A549 (cell line): ENCODE measurements at regions not wholly inside any gene's neighbourhood (a gene's known extent, or its start where the extent isn't known, plus 50 kb on each side); places are given as distances from the start of the nearest gene placed in this dataset.

Source experiments
- CEBPB ChIP-seq, 2 experiments: fragments of >200 bp in 1 of 2; sonication (Bioruptor Twin) in 1 of 2; formaldehyde crosslinking in 1 of 2; IDR thresholded peaks; 2 replicates each; pipeline ENCODE4 v1.6.1; 2012 to 2016
- ESRRA ChIP-seq: fragments of 150-350 bp; IDR thresholded peaks from 2 replicates; pipeline ENCODE4 v1.6.1; 2014; ENCODE audit warnings: mild to moderate bottlenecking, low read length, borderline replicate concordance

DNA sequence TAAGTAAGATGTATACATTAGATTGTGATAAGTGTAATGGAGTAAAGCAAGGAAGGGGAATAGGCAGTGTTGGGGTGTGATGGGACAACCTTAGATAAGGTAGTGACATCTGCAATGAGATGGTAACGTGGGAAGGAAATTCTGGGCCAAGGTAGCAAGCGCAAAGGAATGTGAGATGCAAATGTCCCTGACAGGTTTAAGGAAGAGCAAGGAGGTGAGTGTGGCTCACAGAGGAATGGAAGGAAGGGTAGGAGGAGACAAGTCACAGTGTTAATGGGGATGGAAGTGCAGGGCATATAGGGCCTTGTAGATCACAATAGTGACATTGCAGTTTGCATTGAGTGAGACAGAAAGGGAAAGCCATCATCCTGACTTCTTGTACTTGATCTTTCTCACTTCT is 170.9 kb upstream of the FAM98A start:
- TF ChIP-seq ESRRA: no peak
- no peak for TF ChIP-seq CEBPB (IDR thresholded peaks at IDR 0.05)
